ENCODE measurements at regions not wholly inside any gene's neighbourhood (a gene's known extent, or its start where the extent isn't known, plus 50 kb on each side); places are given as distances from the start of the nearest gene placed in this dataset.

DNA sequence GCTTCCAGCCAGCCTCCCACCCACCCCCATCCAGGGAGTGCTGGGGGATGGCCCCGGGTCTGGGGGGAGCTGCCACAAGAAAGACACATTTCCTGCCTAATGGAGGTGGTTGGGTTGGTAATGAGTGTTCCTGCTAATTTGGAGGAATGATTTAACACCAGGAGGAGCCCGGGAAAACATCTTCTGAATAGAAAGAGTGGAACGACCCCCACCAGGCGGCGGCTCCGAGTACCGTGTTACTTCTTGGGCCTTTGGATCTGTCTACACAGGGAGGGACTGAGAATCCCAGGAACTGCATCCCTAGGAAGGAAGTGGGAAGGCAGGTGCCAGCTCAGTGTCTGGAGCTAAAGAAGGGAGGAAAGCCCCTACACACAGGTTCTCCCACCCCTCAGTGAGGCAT is 64.6 kb downstream of the TSPAN17 start:
- no peak for DNase-seq (ENCODE audit: low spot score)
- in situ Hi-C loops (cut with MboI; ENCODE audit: low pct_unique_long_range_greater_than_20kb, low sequenced_read_pairs, unreplicated experiment), result no loop called here
- TF ChIP-seq, protein P1, sequence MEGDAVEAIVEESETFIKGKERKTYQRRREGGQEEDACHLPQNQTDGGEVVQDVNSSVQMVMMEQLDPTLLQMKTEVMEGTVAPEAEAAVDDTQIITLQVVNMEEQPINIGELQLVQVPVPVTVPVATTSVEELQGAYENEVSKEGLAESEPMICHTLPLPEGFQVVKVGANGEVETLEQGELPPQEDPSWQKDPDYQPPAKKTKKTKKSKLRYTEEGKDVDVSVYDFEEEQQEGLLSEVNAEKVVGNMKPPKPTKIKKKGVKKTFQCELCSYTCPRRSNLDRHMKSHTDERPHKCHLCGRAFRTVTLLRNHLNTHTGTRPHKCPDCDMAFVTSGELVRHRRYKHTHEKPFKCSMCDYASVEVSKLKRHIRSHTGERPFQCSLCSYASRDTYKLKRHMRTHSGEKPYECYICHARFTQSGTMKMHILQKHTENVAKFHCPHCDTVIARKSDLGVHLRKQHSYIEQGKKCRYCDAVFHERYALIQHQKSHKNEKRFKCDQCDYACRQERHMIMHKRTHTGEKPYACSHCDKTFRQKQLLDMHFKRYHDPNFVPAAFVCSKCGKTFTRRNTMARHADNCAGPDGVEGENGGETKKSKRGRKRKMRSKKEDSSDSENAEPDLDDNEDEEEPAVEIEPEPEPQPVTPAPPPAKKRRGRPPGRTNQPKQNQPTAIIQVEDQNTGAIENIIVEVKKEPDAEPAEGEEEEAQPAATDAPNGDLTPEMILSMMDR (IDR thresholded peaks at IDR 0.05; ENCODE audit: extremely low read depth, insufficient read depth, missing control alignments), result no peak

DNA sequence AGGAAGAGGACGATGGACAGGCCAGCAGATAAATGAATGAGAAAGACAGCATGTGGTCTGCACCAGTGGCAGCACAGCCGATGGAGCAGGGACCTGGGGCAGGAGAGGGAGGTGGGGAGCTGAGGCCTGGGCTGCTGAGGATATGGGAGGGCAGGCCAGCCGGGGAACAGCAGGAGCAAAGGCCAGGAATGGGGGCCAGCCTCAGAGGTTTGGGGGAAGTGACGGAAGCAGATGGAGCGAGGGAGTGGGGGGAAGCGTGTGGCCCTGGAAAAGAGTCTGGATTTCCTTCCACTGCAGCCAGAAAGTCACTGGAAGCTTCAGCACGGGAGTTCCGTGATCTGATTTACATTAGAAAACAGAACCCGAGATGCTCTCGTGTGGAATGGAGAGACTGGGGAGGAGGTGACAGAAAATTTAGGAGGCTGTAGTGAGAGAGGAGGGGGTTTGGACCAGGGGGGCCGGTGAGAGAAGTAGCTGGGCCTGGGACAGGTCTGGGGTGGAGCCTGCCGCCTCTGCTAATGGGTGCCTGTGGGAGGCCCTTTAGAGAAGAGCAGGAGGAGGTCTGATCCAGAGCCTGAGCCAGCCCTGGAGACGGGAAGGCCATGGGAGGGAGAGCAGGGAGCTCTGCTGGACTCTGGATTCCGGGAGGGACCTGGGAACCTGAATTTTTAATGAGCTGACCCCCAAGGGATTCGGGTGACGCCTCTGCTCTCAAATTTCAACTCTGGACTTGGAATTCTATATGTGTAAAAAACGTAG is 65.4 kb downstream of the TSPAN17 start:
- no peak for DNase-seq (ENCODE audit: low spot score)
- TF ChIP-seq, protein P1 (IDR thresholded peaks at IDR 0.05; ENCODE audit: extremely low read depth, insufficient read depth, missing control alignments), result no peak
- in situ Hi-C loops (cut with MboI; ENCODE audit: low pct_unique_long_range_greater_than_20kb, low sequenced_read_pairs, unreplicated experiment), result no loop called here

DNA sequence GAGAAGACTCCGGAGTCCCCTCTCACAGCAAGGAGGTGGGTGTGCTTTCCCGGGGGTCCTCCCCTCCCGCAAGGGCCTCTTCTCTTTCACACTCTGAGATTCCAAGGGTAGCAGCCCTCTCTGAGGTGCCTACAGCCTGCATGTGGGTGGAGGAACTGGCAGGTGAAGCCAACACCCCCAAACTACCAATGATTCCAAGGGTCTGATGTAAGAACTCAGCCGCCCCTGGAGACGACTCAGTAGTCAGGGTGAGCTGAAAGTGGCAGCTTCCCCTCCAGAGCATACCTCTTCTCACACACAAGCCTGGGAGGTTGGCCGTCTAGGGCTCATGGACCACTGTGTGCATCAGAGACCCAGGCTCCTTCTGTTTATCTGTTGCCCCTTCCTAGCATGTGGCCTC is 66.1 kb downstream of the TSPAN17 start:
- DNase-seq (ENCODE audit: low spot score), result no peak
- in situ Hi-C loops (cut with MboI; ENCODE audit: low pct_unique_long_range_greater_than_20kb, low sequenced_read_pairs, unreplicated experiment), result no loop called here
- TF ChIP-seq, protein P1 (IDR thresholded peaks at IDR 0.05; ENCODE audit: extremely low read depth, insufficient read depth, missing control alignments), result no peak

DNA sequence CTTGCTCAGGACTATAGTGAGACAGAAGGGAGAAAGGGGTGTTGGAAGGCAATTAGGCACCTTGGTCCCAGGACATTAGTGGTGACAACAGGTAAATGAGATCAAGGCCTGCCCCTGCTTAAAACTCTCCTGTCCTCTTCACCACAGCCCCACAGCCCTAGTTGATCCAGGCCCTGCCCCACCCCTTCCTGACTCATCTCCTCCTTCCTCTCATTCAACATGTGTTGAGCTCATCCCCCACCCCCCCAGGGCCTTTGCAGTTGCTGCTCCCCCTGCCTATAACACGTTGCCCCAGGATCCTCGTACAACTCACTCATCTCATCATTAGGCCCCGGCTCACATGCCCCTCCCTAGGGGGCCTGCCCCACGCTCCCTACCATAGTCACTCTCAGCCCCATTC is 66.8 kb downstream of the TSPAN17 start:
- TF ChIP-seq, protein P1 (IDR thresholded peaks at IDR 0.05; ENCODE audit: extremely low read depth, insufficient read depth, missing control alignments), result no peak
- DNase-seq (ENCODE audit: low spot score), result no peak
- in situ Hi-C loops (cut with MboI; ENCODE audit: low pct_unique_long_range_greater_than_20kb, low sequenced_read_pairs, unreplicated experiment), result no loop called here

- no peak for DNase-seq (ENCODE audit: low spot score)
- in situ Hi-C loops (cut with MboI; ENCODE audit: low pct_unique_long_range_greater_than_20kb, low sequenced_read_pairs, unreplicated experiment), result no loop called here
Measured at GRCh38 chr5:176716320-176716719, 69.0 kb downstream of the TSPAN17 start.

DNA sequence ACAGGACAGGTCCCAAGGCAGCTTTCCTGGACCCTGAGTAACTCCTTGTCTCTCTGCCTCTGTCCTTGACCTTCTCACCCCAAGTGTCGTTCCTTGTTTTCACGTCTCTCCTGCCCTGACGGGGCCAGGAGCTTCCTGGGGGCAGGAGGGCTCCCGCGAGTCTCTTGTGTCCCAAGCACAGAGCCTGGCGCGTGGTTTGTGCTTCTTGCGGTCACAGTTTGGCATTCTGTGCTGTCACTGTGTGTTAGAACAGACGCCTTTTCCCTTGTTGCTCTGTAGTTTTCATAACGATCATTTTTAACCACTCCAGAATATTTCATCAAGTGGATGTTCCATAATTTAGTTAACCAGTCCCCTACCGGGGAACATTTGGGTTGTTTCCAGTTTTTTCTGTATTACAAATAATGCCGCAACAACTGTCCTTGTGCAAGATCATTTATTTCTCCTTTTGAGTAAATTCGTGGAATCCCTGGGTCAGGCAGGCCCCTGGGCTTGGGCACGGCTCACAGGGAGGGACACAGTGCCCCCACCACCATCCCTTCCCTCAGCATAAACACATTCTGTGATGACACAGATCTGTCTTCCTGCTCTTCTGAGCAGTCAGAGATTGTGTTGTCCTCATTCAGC is 71.9 kb downstream of the TSPAN17 start:
- TF ChIP-seq, protein P1 (IDR thresholded peaks at IDR 0.05; ENCODE audit: extremely low read depth, insufficient read depth, missing control alignments), result no peak
- in situ Hi-C loops (cut with MboI; ENCODE audit: low pct_unique_long_range_greater_than_20kb, low sequenced_read_pairs, unreplicated experiment), result no loop called here
- DNase-seq (ENCODE audit: low spot score), result no peak

More at GRCh38 chr5:176716320-176716719, 69.0 kb downstream of the TSPAN17 start:
- TF ChIP-seq, protein P1 (IDR thresholded peaks at IDR 0.05; ENCODE audit: extremely low read depth, insufficient read depth, missing control alignments), result no peak

Data from GM13977 (cell line).